T-helper 2 cell treated with Interferon-gamma antibody and Interleukin-4, amounts not matched to agents 5 μg/mL and 100 μg/mL, for 36 hours (primary cell): ENCODE measurements at regions not wholly inside any gene's neighbourhood (a gene's known extent, or its start where the extent isn't known, plus 50 kb on each side); places are given as distances from the start of the nearest gene placed in this dataset.
"Not testable (repeated sequence)": the region's sequence is repeated elsewhere in the genome, so short reads cannot be mapped to it uniquely, and the experiment has no call there.

Source experiments
- DNase-seq: peaks from one replicate; pipeline ENCODE4 v3.0.0; 2021; ENCODE audit warnings: low spot score
- H3K27ac Mint-ChIP-seq: one replicate; pipeline ENCODE4 v1.8.0; 2021; ENCODE audit warnings: mild to moderate bottlenecking, mixed read lengths
- H3K27me3 Mint-ChIP-seq: one replicate; pipeline ENCODE4 v1.8.0; 2021; ENCODE audit warnings: low read depth, mixed read lengths
- H3K36me3 Mint-ChIP-seq: one replicate; pipeline ENCODE4 v1.8.0; 2021; ENCODE audit warnings: low read depth, mixed read lengths
- H3K4me1 Mint-ChIP-seq: one replicate; pipeline ENCODE4 v1.8.0; 2021; ENCODE audit warnings: low read depth, mixed read lengths
- H3K4me3 Mint-ChIP-seq: one replicate; pipeline ENCODE4 v1.8.0; 2022; ENCODE audit warnings: mild to moderate bottlenecking, moderate library complexity, mixed read lengths
- H3K9me3 Mint-ChIP-seq: one replicate; pipeline ENCODE4 v1.8.0; 2021; ENCODE audit warnings: mixed read lengths

GRCh38 chr13:90315061-90315460 lies 1032.4 kb upstream of the MIR17HG start:
- Mint-ChIP-seq H3K4me3 (no peak overlapping the region), H3K36me3 (no peaks in the 10 kb centered on the region), H3K27me3 (no peaks in the 10 kb centered on the region), H3K4me1 (no peaks in the 10 kb centered on the region), H3K27ac (no peak overlapping the region), H3K9me3 (peaks cover 28% of the 10 kb centered on the region)
- no peak for DNase-seq

- H3K4me1 Mint-ChIP-seq: no peaks in the 10 kb centered on the region
- H3K27ac Mint-ChIP-seq: no peak overlapping the region
- H3K4me3 Mint-ChIP-seq: no peak overlapping the region
- peaks cover 23% of the 10 kb centered on the region for H3K9me3 Mint-ChIP-seq
- H3K36me3 Mint-ChIP-seq: no peaks in the 10 kb centered on the region
- H3K27me3 Mint-ChIP-seq: no peaks in the 10 kb centered on the region
- DNase-seq: no peak
Observed at GRCh38 chr13:90320664-90321063, 1026.8 kb upstream of the MIR17HG start.

GRCh38 chr13:90321281-90321931 lies 1026.1 kb upstream of the MIR17HG start:
- DNase-seq: no peak
- no peaks in the 10 kb centered on the region for H3K4me1 Mint-ChIP-seq
- no peaks in the 10 kb centered on the region for H3K27me3 Mint-ChIP-seq
- peaks cover 23% of the 10 kb centered on the region for H3K9me3 Mint-ChIP-seq
- H3K36me3 Mint-ChIP-seq: no peaks in the 10 kb centered on the region
- H3K4me3 Mint-ChIP-seq: no peak overlapping the region
- H3K27ac Mint-ChIP-seq: no peak overlapping the region

- H3K9me3 Mint-ChIP-seq: peaks cover 4% of the 10 kb centered on the region
Observed at GRCh38 chr13:90329641-90330040, 1017.8 kb upstream of the MIR17HG start.

GRCh38 chr13:90331974-90332373 lies 1015.5 kb upstream of the MIR17HG start:
- Mint-ChIP-seq H3K9me3 (peaks cover 8% of the 10 kb centered on the region), H3K4me3 (no peak overlapping the region), H3K4me1 (no peaks in the 10 kb centered on the region), H3K36me3 (no peaks in the 10 kb centered on the region), H3K27ac (no peak overlapping the region), H3K27me3 (no peaks in the 10 kb centered on the region)
- no peak for DNase-seq

More at GRCh38 chr13:90329641-90330040, 1017.8 kb upstream of the MIR17HG start:
- Mint-ChIP-seq H3K4me1 (no peaks in the 10 kb centered on the region), H3K27me3 (no peaks in the 10 kb centered on the region), H3K36me3 (no peaks in the 10 kb centered on the region), H3K4me3 (no peak overlapping the region), H3K27ac (no peak overlapping the region)
- DNase-seq: no peak

GRCh38 chr13:90336507-90336906 lies 1011.0 kb upstream of the MIR17HG start:
- Mint-ChIP-seq H3K27ac (no peak overlapping the region), H3K4me1 (no peaks in the 10 kb centered on the region), H3K27me3 (no peaks in the 10 kb centered on the region), H3K36me3 (no peaks in the 10 kb centered on the region), H3K4me3 (no peak overlapping the region), H3K9me3 (peaks cover 34% of the 10 kb centered on the region)
- no peak for DNase-seq

GRCh38 chr13:90341348-90341747 lies 1006.1 kb upstream of the MIR17HG start:
- not testable (repeated sequence) for H3K36me3 Mint-ChIP-seq, H3K27me3 Mint-ChIP-seq, DNase-seq, H3K27ac Mint-ChIP-seq, H3K4me1 Mint-ChIP-seq, H3K4me3 Mint-ChIP-seq
- peaks cover 47% of the 10 kb centered on the region for H3K9me3 Mint-ChIP-seq

GRCh38 chr13:90348477-90349136 lies 998.9 kb upstream of the MIR17HG start:
- not testable (repeated sequence) for H3K27me3 Mint-ChIP-seq, H3K27ac Mint-ChIP-seq, H3K4me1 Mint-ChIP-seq, H3K36me3 Mint-ChIP-seq, H3K4me3 Mint-ChIP-seq, DNase-seq
- peaks cover 33% of the 10 kb centered on the region for H3K9me3 Mint-ChIP-seq

- no peak for DNase-seq
- no peaks in the 10 kb centered on the region for H3K4me1 Mint-ChIP-seq
- H3K36me3 Mint-ChIP-seq: no peaks in the 10 kb centered on the region
- no peak overlapping the region for H3K4me3 Mint-ChIP-seq
- H3K9me3 Mint-ChIP-seq: peaks cover 43% of the 10 kb centered on the region
- no peak overlapping the region for H3K27ac Mint-ChIP-seq
- H3K27me3 Mint-ChIP-seq: no peaks in the 10 kb centered on the region
Observed at GRCh38 chr13:90352763-90353162, 994.7 kb upstream of the MIR17HG start.

GRCh38 chr13:90355162-90355751 lies 992.2 kb upstream of the MIR17HG start:
- Mint-ChIP-seq H3K4me1 (no peaks in the 10 kb centered on the region), H3K27me3 (no peaks in the 10 kb centered on the region), H3K4me3 (no peak overlapping the region), H3K36me3 (no peaks in the 10 kb centered on the region), H3K27ac (no peak overlapping the region), H3K9me3 (peaks cover 40% of the 10 kb centered on the region)
- no peak for DNase-seq

GRCh38 chr13:90360785-90361184 lies 986.7 kb upstream of the MIR17HG start:
- no peak for DNase-seq
- Mint-ChIP-seq H3K27ac (no peak overlapping the region), H3K9me3 (peaks cover 38% of the 10 kb centered on the region), H3K36me3 (no peaks in the 10 kb centered on the region), H3K27me3 (no peaks in the 10 kb centered on the region), H3K4me3 (no peak overlapping the region), H3K4me1 (no peaks in the 10 kb centered on the region)

GRCh38 chr13:90362707-90363106 lies 984.8 kb upstream of the MIR17HG start:
- H3K4me1 Mint-ChIP-seq: no peaks in the 10 kb centered on the region
- peaks cover 31% of the 10 kb centered on the region for H3K9me3 Mint-ChIP-seq
- no peak for DNase-seq
- no peak overlapping the region for H3K27ac Mint-ChIP-seq
- H3K36me3 Mint-ChIP-seq: no peaks in the 10 kb centered on the region
- no peaks in the 10 kb centered on the region for H3K27me3 Mint-ChIP-seq
- no peak overlapping the region for H3K4me3 Mint-ChIP-seq

GRCh38 chr13:90365130-90365529 lies 982.4 kb upstream of the MIR17HG start:
- H3K27ac Mint-ChIP-seq: no peak overlapping the region
- H3K9me3 Mint-ChIP-seq: peaks cover 28% of the 10 kb centered on the region
- no peak overlapping the region for H3K4me3 Mint-ChIP-seq
- no peaks in the 10 kb centered on the region for H3K4me1 Mint-ChIP-seq
- no peaks in the 10 kb centered on the region for H3K36me3 Mint-ChIP-seq
- DNase-seq: no peak
- H3K27me3 Mint-ChIP-seq: no peaks in the 10 kb centered on the region

- Mint-ChIP-seq H3K36me3 (no peaks in the 10 kb centered on the region), H3K9me3 (peaks cover 30% of the 10 kb centered on the region), H3K27me3 (no peaks in the 10 kb centered on the region), H3K4me3 (no peak overlapping the region), H3K27ac (no peak overlapping the region), H3K4me1 (no peaks in the 10 kb centered on the region)
- DNase-seq: no peak
Observed at GRCh38 chr13:90374168-90374567, 973.3 kb upstream of the MIR17HG start.
